HCT116 (cell line): ENCODE measurements at regions not wholly inside any gene's neighbourhood (a gene's known extent, or its start where the extent isn't known, plus 50 kb on each side); places are given as distances from the start of the nearest gene placed in this dataset.

ENCODE experiments used
- ATAC-seq: fragments of 200-7000 bp; cut with Tn5 transposase; 2 replicates; pipeline ENCODE4 v1.9.1; 2020; ENCODE audit warnings: mild to moderate bottlenecking, moderate library complexity
- BruUV-seq: library from RNA; stranded (reverse); fragments of 400-500 nt; replicated peaks from 2 replicates; lab custom pipeline; 2021; lab: Mats Ljungman, UMichigan
- CTCF ChIA-PET: fragments of 300-600 bp; sonication (Branson Sonifier 250); formaldehyde crosslinking; loops from one replicate; lab custom pipeline; 2021; ENCODE audit warnings: antibody characterized with exemption; lab: Charles Lee
- POLR2A ChIA-PET: fragments of 300-600, 350-600 bp; sonication (Branson Sonifier 250); formaldehyde crosslinking; loops from one replicate; lab custom pipeline; 2021; ENCODE audit warnings: antibody characterized with exemption; lab: Charles Lee
- RAD21 ChIA-PET, 2 experiments: fragments of 300-600 bp; sonication (Branson Sonifier 250); formaldehyde crosslinking; loops; one replicate each; lab custom pipeline; 2023; ENCODE audit warnings: low total read pairs in 2 of 2; ENCODE audit not compliant: uncharacterized antibody in 2 of 2, unreplicated experiment in 2 of 2, low non-redundant PET in 1 of 2; lab: Charles Lee
- DNase-seq: peaks from one replicate; pipeline ENCODE4 v3.0.0-alpha.2; 2010; ENCODE audit warnings: low read depth, low spot score
- H2AFZ ChIP-seq: fragments of 200-600 bp; shearing (Covaris generic), sonication (generic); 2 replicates; pipeline ENCODE4 v1.6.1; 2017; ENCODE audit warnings: low read depth, mixed run types, mixed read lengths, antibody characterized with exemption, low read length; ENCODE audit not compliant: poor library complexity, severe bottlenecking
- H3K27ac ChIP-seq: 2 replicates; pipeline ENCODE4 v1.5.1; 2012; ENCODE audit warnings: low read depth, low read length
- H3K27me3 ChIP-seq: fragments of 200-600 bp; sonication (generic); 2 replicates; pipeline ENCODE4 v1.6.1; 2016; ENCODE audit warnings: mixed run types, low read length, mixed read lengths; ENCODE audit not compliant: insufficient read depth
- H3K36me3 ChIP-seq, 2 experiments: fragments of 200-500 bp in 1 of 2; fragments of 200-600 bp in 1 of 2; sonication (Bioruptor generic) in 1 of 2; sonication (generic) in 1 of 2; 2 replicates each; pipeline versions ENCODE4 v1.5.1 to v1.6.1; 2014 to 2016; ENCODE audit warnings: low read length in 2 of 2, inconsistent platforms in 1 of 2, mixed read lengths in 1 of 2, mixed run types in 1 of 2; ENCODE audit not compliant: insufficient read depth in 2 of 2, control insufficient read depth in 1 of 2
- H3K4me1 ChIP-seq, 2 experiments: fragments of 200-600 bp in 1 of 2; sonication (generic) in 1 of 2; 2 replicates each; pipeline versions ENCODE4 v1.5.1 to v1.6.1; 2012 to 2017; ENCODE audit warnings: low read length in 2 of 2, inconsistent platforms in 1 of 2, mild to moderate bottlenecking in 1 of 2, mixed read lengths in 1 of 2, mixed run types in 1 of 2, moderate library complexity in 1 of 2; ENCODE audit not compliant: insufficient read depth in 2 of 2, control insufficient read depth in 1 of 2
- H3K4me2 ChIP-seq: fragments of 200-600 bp; sonication (generic); 2 replicates; pipeline ENCODE4 v1.6.1; 2017; ENCODE audit warnings: mixed run types, low read length, mixed read lengths
- H3K4me3 ChIP-seq, 2 experiments: fragments of 200-600 bp in 1 of 2; sonication (generic) in 1 of 2; replicated peaks in 1 of 2; 2 replicates each; pipeline ENCODE4 v1.5.1; 2011 to 2016; ENCODE audit warnings: low read length in 2 of 2, control low read depth in 1 of 2, low read depth in 1 of 2, mild to moderate bottlenecking in 1 of 2, mixed read lengths in 1 of 2, mixed run types in 1 of 2
- H3K79me2 ChIP-seq: fragments of 200-600 bp; sonication (generic); 2 replicates; pipeline ENCODE4 v1.6.1; 2017; ENCODE audit warnings: mild to moderate bottlenecking, mixed run types, low read length, moderate library complexity, mixed read lengths; ENCODE audit not compliant: insufficient read depth
- H3K9ac ChIP-seq: fragments of 200-600 bp; sonication (generic); 2 replicates; pipeline ENCODE4 v1.6.1; 2016; ENCODE audit warnings: low read length, mixed read lengths
- H3K9me2 ChIP-seq: fragments of 200-600 bp; sonication (generic), shearing (Covaris generic); 2 replicates; pipeline ENCODE4 v1.6.1; 2017; ENCODE audit warnings: mixed run types, mild to moderate bottlenecking, moderate library complexity; ENCODE audit not compliant: insufficient read depth
- H3K9me3 ChIP-seq, 2 experiments: fragments of 200-500 bp in 1 of 2; fragments of 200-600 bp in 1 of 2; sonication (Bioruptor generic) in 1 of 2; sonication (generic) in 1 of 2; 2 replicates each; pipeline ENCODE4 v1.6.1; 2014 to 2017; ENCODE audit warnings: low read length in 2 of 2, mixed read lengths in 2 of 2, inconsistent platforms in 1 of 2, low read depth in 1 of 2, mild to moderate bottlenecking in 1 of 2, mixed run types in 1 of 2, moderate library complexity in 1 of 2; ENCODE audit not compliant: control insufficient read depth in 1 of 2, insufficient read depth in 1 of 2
- H4K20me1 ChIP-seq: fragments of 200-600 bp; sonication (generic), shearing (Covaris generic); 2 replicates; pipeline ENCODE4 v1.6.1; 2017; ENCODE audit warnings: mixed run types, mild to moderate bottlenecking, moderate library complexity; ENCODE audit not compliant: insufficient read depth
- ATF3 ChIP-seq: IDR thresholded peaks from 2 replicates; pipeline ENCODE4 v1.6.1; 2012
- CBX3 ChIP-seq: IDR thresholded peaks from 2 replicates; pipeline ENCODE4 v1.6.1; 2012; ENCODE audit warnings: low read depth
- CTCF ChIP-seq, 3 experiments: fragments of 200-600 bp in 1 of 3; sonication (generic) in 1 of 3; IDR thresholded peaks in 2 of 3; conservative IDR thresholded peaks in 1 of 3; 2 replicates each; pipeline ENCODE4 v1.5.1; 2012 to 2017; ENCODE audit warnings: low read depth in 2 of 3, low read length in 2 of 3, antibody characterized with exemption in 1 of 3, borderline replicate concordance in 1 of 3, control low read depth in 1 of 3, mild to moderate bottlenecking in 1 of 3, mixed read lengths in 1 of 3, mixed run types in 1 of 3, moderate library complexity in 1 of 3; ENCODE audit not compliant: insufficient read depth in 1 of 3
- EGR1 ChIP-seq: IDR thresholded peaks from 2 replicates; pipeline ENCODE4 v1.6.1; 2012; ENCODE audit warnings: low read depth
- ELF1 ChIP-seq: IDR thresholded peaks from 2 replicates; pipeline ENCODE4 v1.6.1; 2012; ENCODE audit warnings: low read depth, borderline replicate concordance
- EZH2 ChIP-seq: fragments of 200-600 bp; sonication (generic); IDR thresholded peaks from 2 replicates; pipeline ENCODE4 v1.6.1; 2017; ENCODE audit warnings: antibody characterized with exemption, mixed run types
- EZH2phosphoT487 ChIP-seq: fragments of 200-600 bp; IDR thresholded peaks from 2 replicates; pipeline ENCODE4 v1.6.1; 2018; ENCODE audit warnings: antibody characterized with exemption, borderline replicate concordance
- FOSL1 ChIP-seq: IDR thresholded peaks from 2 replicates; pipeline ENCODE4 v1.6.1; 2012; ENCODE audit warnings: low read depth
- MAX ChIP-seq: IDR thresholded peaks from 2 replicates; pipeline ENCODE4 v1.6.1; 2012
- POLR2AphosphoS5 ChIP-seq: IDR thresholded peaks from 2 replicates; pipeline ENCODE4 v1.6.1; 2011; ENCODE audit warnings: mild to moderate bottlenecking, low read depth, low read length, moderate library complexity
- RAD21 ChIP-seq: IDR thresholded peaks from 2 replicates; pipeline ENCODE4 v1.6.1; 2012; ENCODE audit warnings: low read depth, mild to moderate bottlenecking
- REST ChIP-seq: IDR thresholded peaks from 2 replicates; pipeline ENCODE4 v1.6.1; 2012; ENCODE audit warnings: low read depth
- SIN3A ChIP-seq: IDR thresholded peaks from 2 replicates; pipeline ENCODE4 v1.6.1; 2012; ENCODE audit warnings: low read depth
- SRF ChIP-seq: IDR thresholded peaks from 2 replicates; pipeline ENCODE4 v1.6.1; 2012; ENCODE audit warnings: low read depth
- ZFX ChIP-seq: fragments of 450-650 bp; IDR thresholded peaks from 2 replicates; pipeline ENCODE4 v1.6.1; 2017
- ZNF274 ChIP-seq: fragments of 200-500 bp; sonication (Bioruptor generic); IDR thresholded peaks from 2 replicates; pipeline ENCODE4 v1.6.1; 2014; ENCODE audit warnings: mild to moderate bottlenecking, low read depth, low read length, inconsistent platforms
- intact Hi-C: fragments of 100-400 bp; cut with micrococcal nuclease; formaldehyde crosslinking; loops from 2 replicates; pipeline ENCODE4 v1.10.0; 2022

- ChIA-PET RAD21 (no interaction called here), POLR2A (no interaction called here), CTCF (no interaction called here)
- H3K27ac ChIP-seq: no peak overlapping the region
- no peaks in the 10 kb centered on the region for H3K27me3 ChIP-seq
- H3K9me2 ChIP-seq: no peaks in the 10 kb centered on the region
- H3K4me2 ChIP-seq: no peak overlapping the region
- H4K20me1 ChIP-seq: no peaks in the 10 kb centered on the region
- no peak for TF ChIP-seq EZH2
- no peak for TF ChIP-seq POLR2AphosphoS5
- no peak for TF ChIP-seq CTCF (IDR thresholded peaks at IDR 0.05 in 2 of 3, conservative IDR thresholded peaks at IDR 0.05 in 1 of 3; ENCODE audit: borderline replicate concordance in 1 of 3, insufficient read depth in 1 of 3, low read depth in 2 of 3, low read length in 2 of 3)
- no peak for TF ChIP-seq ZFX
- TF ChIP-seq CBX3: no peak
- TF ChIP-seq SIN3A: no peak
- no peak for TF ChIP-seq SRF
- no peak for TF ChIP-seq EGR1
- TF ChIP-seq EZH2phosphoT487: no peak
- TF ChIP-seq FOSL1: no peak
- no peak for TF ChIP-seq REST
- TF ChIP-seq ATF3: no peak
- TF ChIP-seq RAD21: no peak
- TF ChIP-seq ZNF274: no peak
- no peak for TF ChIP-seq MAX
- no peak for TF ChIP-seq ELF1
- no peak overlapping the region for H3K4me3 ChIP-seq
- no peak overlapping the region for H3K9ac ChIP-seq
- no TSS peak for BruUV-seq
- no peaks in the 10 kb centered on the region for H3K4me1 ChIP-seq
- ATAC-seq: no peak
- no peaks in the 10 kb centered on the region for H3K36me3 ChIP-seq
- H2AFZ ChIP-seq: no peak overlapping the region
- DNase-seq: no peak
- no peaks in the 10 kb centered on the region for H3K79me2 ChIP-seq
- intact Hi-C loops: no loop called here
- H3K9me3 ChIP-seq: no peaks in the 10 kb centered on the region
Observed at GRCh38 chr1:170224469-170224868, 78.7 kb downstream of the NTMT2 start.
